ENCODE measurements at regions not wholly inside any gene's neighbourhood (a gene's known extent, or its start where the extent isn't known, plus 50 kb on each side); places are given as distances from the start of the nearest gene placed in this dataset.

DNA sequence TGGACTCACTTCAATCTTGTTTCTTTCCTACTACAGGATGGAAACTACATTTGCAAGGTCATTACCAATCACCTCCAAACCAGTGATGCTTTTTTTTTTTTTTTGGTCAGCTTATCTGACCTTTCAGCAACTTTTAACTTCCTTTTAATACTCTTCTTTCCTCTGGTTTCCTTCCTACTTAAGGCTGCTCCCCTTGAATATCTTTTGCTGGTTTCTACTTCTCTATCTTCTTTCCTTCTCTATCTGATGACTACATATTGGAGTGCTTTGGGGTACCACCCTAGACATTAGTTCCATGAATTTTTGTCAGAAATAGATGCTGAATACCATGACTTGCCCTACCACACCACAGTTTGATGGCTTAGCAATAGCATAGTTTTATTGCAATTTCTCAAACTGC is 197.7 kb upstream of the DDHD1 start:
- Histone ChIP-seq H3K79me2 (ENCODE audit: control insufficient read depth, low read length) (no peaks in the 10 kb centered on the region), H3K9me2 (replicated peaks; ENCODE audit: control insufficient read depth, low read length) (no peaks in the 10 kb centered on the region), H3K4me3 (ENCODE audit: low read length) (no peak overlapping the region), H3K36me3 (ENCODE audit: control insufficient read depth, low read length) (no peaks in the 10 kb centered on the region), H4K20me1 (ENCODE audit: control insufficient read depth, insufficient read depth, low read depth, low read length) (no peaks in the 10 kb centered on the region), H3F3A (ENCODE audit: control insufficient read depth, insufficient read depth) (no peaks in the 10 kb centered on the region), H3K27me3 (ENCODE audit: control insufficient read depth, low read length) (no peaks in the 10 kb centered on the region), H3K4me1 (ENCODE audit: control insufficient read depth, low read length) (no peaks in the 10 kb centered on the region), H3K9me3 (ENCODE audit: control insufficient read depth, insufficient read depth, low read length) (no peaks in the 10 kb centered on the region), H3K4me2 (ENCODE audit: low read length) (no peak overlapping the region), H3K27ac (ENCODE audit: low read depth, low read length) (no peak overlapping the region)
- TF ChIP-seq EZH2phosphoT487 (IDR thresholded peaks at IDR 0.05; ENCODE audit: borderline replicate concordance, low read length): no peak
- TF ChIP-seq, protein P1, sequence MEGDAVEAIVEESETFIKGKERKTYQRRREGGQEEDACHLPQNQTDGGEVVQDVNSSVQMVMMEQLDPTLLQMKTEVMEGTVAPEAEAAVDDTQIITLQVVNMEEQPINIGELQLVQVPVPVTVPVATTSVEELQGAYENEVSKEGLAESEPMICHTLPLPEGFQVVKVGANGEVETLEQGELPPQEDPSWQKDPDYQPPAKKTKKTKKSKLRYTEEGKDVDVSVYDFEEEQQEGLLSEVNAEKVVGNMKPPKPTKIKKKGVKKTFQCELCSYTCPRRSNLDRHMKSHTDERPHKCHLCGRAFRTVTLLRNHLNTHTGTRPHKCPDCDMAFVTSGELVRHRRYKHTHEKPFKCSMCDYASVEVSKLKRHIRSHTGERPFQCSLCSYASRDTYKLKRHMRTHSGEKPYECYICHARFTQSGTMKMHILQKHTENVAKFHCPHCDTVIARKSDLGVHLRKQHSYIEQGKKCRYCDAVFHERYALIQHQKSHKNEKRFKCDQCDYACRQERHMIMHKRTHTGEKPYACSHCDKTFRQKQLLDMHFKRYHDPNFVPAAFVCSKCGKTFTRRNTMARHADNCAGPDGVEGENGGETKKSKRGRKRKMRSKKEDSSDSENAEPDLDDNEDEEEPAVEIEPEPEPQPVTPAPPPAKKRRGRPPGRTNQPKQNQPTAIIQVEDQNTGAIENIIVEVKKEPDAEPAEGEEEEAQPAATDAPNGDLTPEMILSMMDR (IDR thresholded peaks at IDR 0.05; ENCODE audit: low read depth, low read length, poor library complexity, severe bottlenecking): no peak

DNA sequence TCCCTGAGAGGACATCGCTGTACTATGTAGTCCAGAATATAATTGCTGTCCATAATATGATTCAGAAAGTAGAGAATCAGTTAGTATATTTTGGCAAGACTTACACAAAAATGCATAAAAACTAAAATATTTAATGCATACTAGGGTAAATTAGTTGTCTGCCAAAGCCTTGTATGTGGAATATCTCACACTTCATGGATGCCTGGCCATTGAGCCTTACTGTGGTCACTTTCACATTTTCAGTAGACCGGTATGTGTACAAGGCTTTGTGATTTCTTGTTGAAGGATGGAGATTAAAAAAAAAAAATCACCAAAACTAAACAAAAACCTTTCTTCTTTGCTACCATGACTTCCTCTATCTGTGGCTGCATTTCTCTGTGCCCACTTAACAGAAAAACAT is 197.3 kb upstream of the DDHD1 start:
- H4K20me1 ChIP-seq (ENCODE audit: control insufficient read depth, insufficient read depth, low read depth, low read length): no peaks in the 10 kb centered on the region
- no peaks in the 10 kb centered on the region for H3F3A ChIP-seq (ENCODE audit: control insufficient read depth, insufficient read depth)
- no peaks in the 10 kb centered on the region for H3K36me3 ChIP-seq (ENCODE audit: control insufficient read depth, low read length)
- no peak overlapping the region for H3K4me3 ChIP-seq (ENCODE audit: low read length)
- H3K4me1 ChIP-seq (ENCODE audit: control insufficient read depth, low read length): no peaks in the 10 kb centered on the region
- no peaks in the 10 kb centered on the region for H3K79me2 ChIP-seq (ENCODE audit: control insufficient read depth, low read length)
- H3K27me3 ChIP-seq (ENCODE audit: control insufficient read depth, low read length): no peaks in the 10 kb centered on the region
- H3K4me2 ChIP-seq (ENCODE audit: low read length): no peak overlapping the region
- no peaks in the 10 kb centered on the region for H3K9me3 ChIP-seq (ENCODE audit: control insufficient read depth, insufficient read depth, low read length)
- no peak for TF ChIP-seq EZH2phosphoT487 (IDR thresholded peaks at IDR 0.05; ENCODE audit: borderline replicate concordance, low read length)
- TF ChIP-seq, protein P1 (IDR thresholded peaks at IDR 0.05; ENCODE audit: low read depth, low read length, poor library complexity, severe bottlenecking): no peak
- H3K27ac ChIP-seq (ENCODE audit: low read depth, low read length): no peak overlapping the region
- no peaks in the 10 kb centered on the region for H3K9me2 ChIP-seq (replicated peaks; ENCODE audit: control insufficient read depth, low read length)

DNA sequence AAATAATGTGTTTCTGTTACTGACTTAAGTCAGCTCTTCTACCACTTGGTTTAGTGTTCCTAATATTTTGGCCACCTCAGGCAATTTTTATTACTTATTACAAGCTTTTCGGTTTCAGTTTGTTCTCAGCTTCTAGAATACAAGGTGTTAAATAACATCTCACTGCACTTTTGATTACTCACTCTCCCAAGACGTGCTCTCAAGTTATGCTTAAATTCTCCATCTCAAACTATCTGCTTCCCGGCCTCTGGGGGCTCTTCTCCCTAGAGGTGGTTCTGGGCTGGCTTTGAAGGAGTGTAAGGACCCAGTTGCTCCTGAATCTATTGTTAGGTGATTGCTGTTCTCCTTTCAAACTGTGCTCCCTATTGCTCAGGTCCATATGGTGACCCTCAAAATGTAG is 193.9 kb upstream of the DDHD1 start:
- no peaks in the 10 kb centered on the region for H3K9me2 ChIP-seq (replicated peaks; ENCODE audit: control insufficient read depth, low read length)
- no peaks in the 10 kb centered on the region for H3K9me3 ChIP-seq (ENCODE audit: control insufficient read depth, insufficient read depth, low read length)
- TF ChIP-seq, protein P1 (IDR thresholded peaks at IDR 0.05; ENCODE audit: low read depth, low read length, poor library complexity, severe bottlenecking): no peak
- no peaks in the 10 kb centered on the region for H3K36me3 ChIP-seq (ENCODE audit: control insufficient read depth, low read length)
- H3K27me3 ChIP-seq (ENCODE audit: control insufficient read depth, low read length): no peaks in the 10 kb centered on the region
- no peak overlapping the region for H3K4me3 ChIP-seq (ENCODE audit: low read length)
- H3K4me2 ChIP-seq (ENCODE audit: low read length): no peak overlapping the region
- no peaks in the 10 kb centered on the region for H4K20me1 ChIP-seq (ENCODE audit: control insufficient read depth, insufficient read depth, low read depth, low read length)
- H3K4me1 ChIP-seq (ENCODE audit: control insufficient read depth, low read length): no peaks in the 10 kb centered on the region
- H3K79me2 ChIP-seq (ENCODE audit: control insufficient read depth, low read length): no peaks in the 10 kb centered on the region
- H3F3A ChIP-seq (ENCODE audit: control insufficient read depth, insufficient read depth): no peaks in the 10 kb centered on the region
- H3K27ac ChIP-seq (ENCODE audit: low read depth, low read length): no peak overlapping the region

DNA sequence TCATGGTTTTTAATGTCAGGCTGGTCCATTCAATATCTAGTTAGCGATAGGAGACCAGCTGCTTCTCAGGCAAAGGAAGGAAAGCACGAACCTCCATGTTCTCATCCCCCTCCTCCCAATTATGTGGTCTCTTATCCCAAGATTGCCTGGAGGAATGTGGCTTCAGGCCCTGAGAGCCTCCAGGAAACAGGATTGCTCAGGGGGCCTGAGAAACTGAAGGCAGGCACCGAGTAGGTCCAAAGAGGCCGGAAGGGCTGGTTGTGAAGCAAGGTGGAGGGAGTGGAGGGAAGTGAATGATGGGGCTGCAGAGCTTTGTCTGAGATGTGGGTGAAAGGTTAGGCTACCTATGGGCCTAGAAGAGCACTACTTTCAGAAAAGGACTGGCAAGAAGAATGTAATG is 188.2 kb upstream of the DDHD1 start:
- TF ChIP-seq, protein P1 (IDR thresholded peaks at IDR 0.05; ENCODE audit: low read depth, low read length, poor library complexity, severe bottlenecking): no peak
- TF ChIP-seq EZH2phosphoT487 (IDR thresholded peaks at IDR 0.05; ENCODE audit: borderline replicate concordance, low read length): no peak
- Histone ChIP-seq H3K27ac (ENCODE audit: low read depth, low read length) (no peak overlapping the region), H4K20me1 (ENCODE audit: control insufficient read depth, insufficient read depth, low read depth, low read length) (no peaks in the 10 kb centered on the region)

More for the DNA sequence above, 188.2 kb upstream of the DDHD1 start:
- H3F3A ChIP-seq (ENCODE audit: control insufficient read depth, insufficient read depth): no peaks in the 10 kb centered on the region
- H3K9me2 ChIP-seq (replicated peaks; ENCODE audit: control insufficient read depth, low read length): no peaks in the 10 kb centered on the region
- H3K36me3 ChIP-seq (ENCODE audit: control insufficient read depth, low read length): no peaks in the 10 kb centered on the region
- no peaks in the 10 kb centered on the region for H3K27me3 ChIP-seq (ENCODE audit: control insufficient read depth, low read length)
- no peaks in the 10 kb centered on the region for H3K79me2 ChIP-seq (ENCODE audit: control insufficient read depth, low read length)
- H3K4me1 ChIP-seq (ENCODE audit: control insufficient read depth, low read length): no peaks in the 10 kb centered on the region
- H3K4me3 ChIP-seq (ENCODE audit: low read length): no peak overlapping the region
- H3K9me3 ChIP-seq (ENCODE audit: control insufficient read depth, insufficient read depth, low read length): no peaks in the 10 kb centered on the region
- no peak overlapping the region for H3K4me2 ChIP-seq (ENCODE audit: low read length)

All from DOHH2 (cell line).